ENCODE measurements at regions not wholly inside any gene's neighbourhood (a gene's known extent, or its start where the extent isn't known, plus 50 kb on each side); places are given as distances from the start of the nearest gene placed in this dataset.

GRCh38 chr9:120292606-120293005, 287.4 kb downstream of the CDK5RAP2 start:
- H3K4me3 ChIP-seq = no peak overlapping the region
- H3K27me3 ChIP-seq = no peaks in the 10 kb centered on the region
- H3K36me3 ChIP-seq = no peaks in the 10 kb centered on the region
- no peak overlapping the region for H3K27ac ChIP-seq
- no peak for DNase-seq
- H3K4me1 ChIP-seq = no peaks in the 10 kb centered on the region
- no peak for ATAC-seq
- no peak for TF ChIP-seq CTCF (IDR thresholded peaks at IDR 0.05)
- intact Hi-C loops (cut with DNase I) = no loop called here
- H3K9me3 ChIP-seq = no peaks in the 10 kb centered on the region

- no peak for TF ChIP-seq CTCF (IDR thresholded peaks at IDR 0.05)
- ATAC-seq (no peak), DNase-seq (no peak)
- Histone ChIP-seq H3K27me3 (no peaks in the 10 kb centered on the region), H3K36me3 (no peaks in the 10 kb centered on the region), H3K27ac (no peak overlapping the region), H3K4me3 (no peak overlapping the region), H3K9me3 (no peaks in the 10 kb centered on the region), H3K4me1 (no peaks in the 10 kb centered on the region)
- intact Hi-C loops (cut with DNase I) = no loop called here
Observed at GRCh38 chr9:120291050-120291449, 288.9 kb downstream of the CDK5RAP2 start.

GRCh38 chr9:120289990-120290975, 289.7 kb downstream of the CDK5RAP2 start:
- Histone ChIP-seq H3K27ac (no peak overlapping the region), H3K27me3 (no peaks in the 10 kb centered on the region), H3K9me3 (no peaks in the 10 kb centered on the region), H3K36me3 (no peaks in the 10 kb centered on the region), H3K4me3 (no peak overlapping the region), H3K4me1 (no peaks in the 10 kb centered on the region)
- intact Hi-C loops (cut with DNase I) = no loop called here
- ATAC-seq (no peak), DNase-seq (no peak)
- TF ChIP-seq CTCF (IDR thresholded peaks at IDR 0.05) = no peak

GRCh38 chr9:120289098-120289497, 290.9 kb downstream of the CDK5RAP2 start:
- no peak for TF ChIP-seq CTCF (IDR thresholded peaks at IDR 0.05)

GRCh38 chr9:120286530-120286929, 293.4 kb downstream of the CDK5RAP2 start:
- Histone ChIP-seq H3K36me3 (no peaks in the 10 kb centered on the region), H3K27me3 (no peaks in the 10 kb centered on the region), H3K9me3 (no peaks in the 10 kb centered on the region), H3K27ac (no peak overlapping the region), H3K4me3 (no peak overlapping the region), H3K4me1 (no peaks in the 10 kb centered on the region)
- no peak for TF ChIP-seq CTCF (IDR thresholded peaks at IDR 0.05)
- ATAC-seq (no peak), DNase-seq (no peak)
- intact Hi-C loops (cut with DNase I) = no loop called here

More at GRCh38 chr9:120289098-120289497, 290.9 kb downstream of the CDK5RAP2 start:
- H3K27me3 ChIP-seq = no peaks in the 10 kb centered on the region
- no peak for DNase-seq
- H3K9me3 ChIP-seq = no peaks in the 10 kb centered on the region
- intact Hi-C loops (cut with DNase I) = no loop called here
- H3K27ac ChIP-seq = no peak overlapping the region
- H3K4me3 ChIP-seq = no peak overlapping the region
- ATAC-seq = no peak
- no peaks in the 10 kb centered on the region for H3K4me1 ChIP-seq
- no peaks in the 10 kb centered on the region for H3K36me3 ChIP-seq
